Lung (tissue), 11 donors: ENCODE measurements at regions not wholly inside any gene's neighbourhood (a gene's known extent, or its start where the extent isn't known, plus 50 kb on each side); places are given as distances from the start of the nearest gene placed in this dataset.
A peak's percentile ranks its signal among the peaks of the same experiment; 100 is the strongest.
"Not testable (repeated sequence)": the region's sequence is repeated elsewhere in the genome, so short reads cannot be mapped to it uniquely, and the experiment has no call there.

Experiments used
- ATAC-seq: fragments of 200-7000 bp; cut with Tn5 transposase; one replicate; pipeline ENCODE4 v1.9.1; 2020; ENCODE audit warnings: moderate number of reproducible peaks; ENCODE audit not compliant: insufficient read depth, low FRiP score
- DNase-seq, 3 donors: peaks; one replicate each; pipeline ENCODE4 v3.0.0-alpha.2; 2013 to 2017
- H3K27ac ChIP-seq, 2 donors: one replicate each; pipeline ENCODE4 v1.5.1; 2013; ENCODE audit warnings: mild to moderate bottlenecking in 2 of 2, moderate library complexity in 2 of 2, control low read depth in 1 of 2, inconsistent platforms in 1 of 2, low read depth in 1 of 2, low read length in 1 of 2
- H3K27me3 ChIP-seq, 3 donors: one replicate each; pipeline ENCODE4 v1.5.1; 2013; ENCODE audit warnings: low read length in 2 of 3; ENCODE audit not compliant: control insufficient read depth in 3 of 3, insufficient read depth in 3 of 3
- H3K36me3 ChIP-seq, 4 donors: one replicate each; pipeline ENCODE4 v1.5.1; 2013; ENCODE audit warnings: low read length in 4 of 4, mild to moderate bottlenecking in 1 of 4, moderate library complexity in 1 of 4; ENCODE audit not compliant: control insufficient read depth in 4 of 4, insufficient read depth in 4 of 4
- H3K4me1 ChIP-seq, 5 donors: one replicate each; pipeline ENCODE4 v1.5.1; 2013; ENCODE audit warnings: low read length in 5 of 5, mild to moderate bottlenecking in 2 of 5, moderate library complexity in 1 of 5; ENCODE audit not compliant: control insufficient read depth in 5 of 5, insufficient read depth in 5 of 5
- H3K4me3 ChIP-seq: one replicate; pipeline ENCODE4 v1.5.1; 2013; ENCODE audit warnings: mild to moderate bottlenecking, control low read depth, moderate library complexity
- H3K9ac ChIP-seq, 2 donors: one replicate each; pipeline ENCODE4 v1.5.1; 2013; ENCODE audit warnings: low read length in 2 of 2, control low read depth in 1 of 2; ENCODE audit not compliant: insufficient read depth in 1 of 2
- H3K9me3 ChIP-seq, 4 donors: one replicate each; pipeline ENCODE4 v1.5.1; 2013; ENCODE audit warnings: low read length in 3 of 4, mild to moderate bottlenecking in 1 of 4, moderate library complexity in 1 of 4; ENCODE audit not compliant: control insufficient read depth in 4 of 4, insufficient read depth in 3 of 4
- WGBS, 2 donors: extraction: QIAGEN DNeasy Blood & Tissue Kit; methylation state at CpG; one replicate each; pipeline ENCODE4 v1.1.7; 2013; 5-methylcytosine and 5-hydroxymethylcytosine counted together
- TF ChIP-seq, protein P1 (sequence below): IDR thresholded peaks from 2 replicates; pipeline ENCODE4 v1.5.1; 2012; ENCODE audit warnings: mild to moderate bottlenecking; ENCODE audit errors: control extremely low read depth, extremely low read depth
- donor health status: control.
- donor health status: control.
- donor health status: Bipolar disorder and iron deficiency.
- donor health status: healthy.
- donor health status: DM: yes; HTN: yes; CAD: no.

DNA sequence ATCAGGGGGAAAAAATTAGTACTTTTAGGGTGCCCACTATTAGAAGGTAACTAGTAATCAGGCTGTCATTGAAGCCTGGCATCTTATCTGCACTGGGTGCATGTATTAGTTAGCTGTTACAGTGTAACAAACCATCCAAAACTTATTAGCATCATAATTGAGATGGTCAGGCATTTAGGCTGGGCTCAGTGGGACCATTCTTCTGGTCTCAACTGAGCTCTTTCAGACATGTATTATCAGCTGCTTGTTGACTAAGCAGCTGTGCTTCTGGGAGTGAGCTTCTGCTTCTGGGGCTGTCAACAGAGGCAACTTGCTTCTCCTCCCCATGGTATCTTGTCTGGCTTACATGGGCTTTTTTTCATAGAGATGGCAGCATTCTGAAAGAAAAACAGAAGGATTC is 154.0 kb upstream of the ZNF92 start:
- TF ChIP-seq, protein P1, sequence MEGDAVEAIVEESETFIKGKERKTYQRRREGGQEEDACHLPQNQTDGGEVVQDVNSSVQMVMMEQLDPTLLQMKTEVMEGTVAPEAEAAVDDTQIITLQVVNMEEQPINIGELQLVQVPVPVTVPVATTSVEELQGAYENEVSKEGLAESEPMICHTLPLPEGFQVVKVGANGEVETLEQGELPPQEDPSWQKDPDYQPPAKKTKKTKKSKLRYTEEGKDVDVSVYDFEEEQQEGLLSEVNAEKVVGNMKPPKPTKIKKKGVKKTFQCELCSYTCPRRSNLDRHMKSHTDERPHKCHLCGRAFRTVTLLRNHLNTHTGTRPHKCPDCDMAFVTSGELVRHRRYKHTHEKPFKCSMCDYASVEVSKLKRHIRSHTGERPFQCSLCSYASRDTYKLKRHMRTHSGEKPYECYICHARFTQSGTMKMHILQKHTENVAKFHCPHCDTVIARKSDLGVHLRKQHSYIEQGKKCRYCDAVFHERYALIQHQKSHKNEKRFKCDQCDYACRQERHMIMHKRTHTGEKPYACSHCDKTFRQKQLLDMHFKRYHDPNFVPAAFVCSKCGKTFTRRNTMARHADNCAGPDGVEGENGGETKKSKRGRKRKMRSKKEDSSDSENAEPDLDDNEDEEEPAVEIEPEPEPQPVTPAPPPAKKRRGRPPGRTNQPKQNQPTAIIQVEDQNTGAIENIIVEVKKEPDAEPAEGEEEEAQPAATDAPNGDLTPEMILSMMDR: no peak
- Histone ChIP-seq H3K9ac (no peak overlapping the region), H3K4me3 (no peak overlapping the region), H3K4me1 (no peaks in the 10 kb centered on the region), H3K9me3 (no peaks in the 10 kb centered on the region), H3K27ac (no peak overlapping the region), H3K36me3 (no peaks in the 10 kb centered on the region), H3K27me3 (no peaks in the 10 kb centered on the region)
- DNase-seq: no peak
- ATAC-seq: no peak

DNA sequence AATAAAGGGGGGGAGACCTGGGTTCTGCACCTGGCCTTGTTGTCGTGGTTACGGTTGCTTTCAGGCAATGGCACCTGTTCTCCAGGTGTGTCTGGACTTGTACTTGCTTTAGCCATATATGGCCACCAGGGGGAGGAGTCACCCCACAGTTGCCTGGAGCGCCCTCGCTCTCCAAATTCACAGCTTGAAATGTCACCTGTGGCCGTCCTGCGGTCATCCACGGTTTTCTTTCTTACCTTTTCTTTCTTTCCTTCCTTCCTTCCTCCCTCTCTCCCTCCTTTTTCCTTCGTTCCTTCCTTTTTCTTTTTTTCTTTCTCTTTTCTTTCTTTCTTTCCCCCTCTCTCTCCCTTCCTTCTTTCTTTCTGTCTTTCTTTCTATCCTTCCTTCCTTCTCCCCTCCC is 157.2 kb upstream of the ZNF92 start:
- Histone ChIP-seq H3K27me3 (no peaks in the 10 kb centered on the region), H3K4me3 (no peak overlapping the region), H3K4me1 (no peaks in the 10 kb centered on the region), H3K9me3 (no peaks in the 10 kb centered on the region), H3K9ac (no peak overlapping the region), H3K27ac (no peak overlapping the region), H3K36me3 (no peaks in the 10 kb centered on the region)
- DNase-seq: peak; percentile 32 to 72 (median 61)
- 11 to 16% methylated on average over 8 of the region's 8 CpGs for WGBS, 2 donors
- peak; percentile 66 for ATAC-seq
- TF ChIP-seq, protein P1: peak; percentile 51

DNA sequence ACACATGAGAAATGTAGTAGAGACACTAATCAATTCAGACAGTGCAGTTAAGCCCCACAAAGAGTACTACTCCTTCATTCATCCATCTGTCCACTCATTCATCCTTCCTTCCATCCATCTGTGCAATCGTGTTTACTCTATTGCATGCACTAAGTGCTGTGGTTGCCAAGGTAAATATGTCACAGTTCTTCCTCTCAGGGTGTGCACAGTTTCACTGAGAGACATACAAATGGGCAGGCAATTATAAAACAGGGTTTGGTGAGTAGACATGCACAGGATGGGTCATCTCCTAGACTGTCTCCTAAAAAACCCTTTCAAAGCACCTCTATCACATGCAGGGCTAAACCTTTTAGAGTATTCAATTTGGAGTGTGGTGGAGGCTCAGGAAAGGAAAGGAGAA is 160.4 kb upstream of the ZNF92 start:
- not testable (repeated sequence) for ATAC-seq
- WGBS, 2 donors: 39 to 58% methylated on average over 1 of the region's 1 CpG

GRCh38 chr7:65199221-65199620 is 174.4 kb upstream of the ZNF92 start:
- not testable (repeated sequence) for H3K36me3 ChIP-seq, H3K27me3 ChIP-seq, ATAC-seq, H3K4me1 ChIP-seq, H3K27ac ChIP-seq, DNase-seq, H3K9me3 ChIP-seq, H3K9ac ChIP-seq, H3K4me3 ChIP-seq
- no CpG with 5 or more reads among the region's 1 CpG for WGBS, 2 donors

More for the DNA sequence above, 160.4 kb upstream of the ZNF92 start:
- not testable (repeated sequence) for H3K4me1 ChIP-seq, H3K27me3 ChIP-seq, H3K9ac ChIP-seq, DNase-seq, H3K4me3 ChIP-seq, H3K36me3 ChIP-seq, H3K9me3 ChIP-seq, H3K27ac ChIP-seq

GRCh38 chr7:65193334-65194058 is 180.2 kb upstream of the ZNF92 start:
- not testable (repeated sequence) for ATAC-seq, H3K27me3 ChIP-seq

GRCh38 chr7:65177041-65177440 is 170.6 kb upstream of the ERV3-1 start:
- H3K27ac ChIP-seq, H3K27me3 ChIP-seq, H3K9me3 ChIP-seq, H3K36me3 ChIP-seq, H3K4me3 ChIP-seq, H3K4me1 ChIP-seq, ATAC-seq, DNase-seq, H3K9ac ChIP-seq: not testable (repeated sequence)
- WGBS, 2 donors: 63 to 73% methylated on average over 5 of the region's 5 CpGs

More at GRCh38 chr7:65193334-65194058, 180.2 kb upstream of the ZNF92 start:
- not testable (repeated sequence) for H3K27ac ChIP-seq, H3K9me3 ChIP-seq, H3K4me3 ChIP-seq, H3K36me3 ChIP-seq, H3K9ac ChIP-seq, H3K4me1 ChIP-seq
- 55 to 62% methylated on average over 3 to 4 of the region's 8 CpGs for WGBS, 2 donors
- DNase-seq: peak in 2 of 3 donors; percentile 2 to 12

DNA sequence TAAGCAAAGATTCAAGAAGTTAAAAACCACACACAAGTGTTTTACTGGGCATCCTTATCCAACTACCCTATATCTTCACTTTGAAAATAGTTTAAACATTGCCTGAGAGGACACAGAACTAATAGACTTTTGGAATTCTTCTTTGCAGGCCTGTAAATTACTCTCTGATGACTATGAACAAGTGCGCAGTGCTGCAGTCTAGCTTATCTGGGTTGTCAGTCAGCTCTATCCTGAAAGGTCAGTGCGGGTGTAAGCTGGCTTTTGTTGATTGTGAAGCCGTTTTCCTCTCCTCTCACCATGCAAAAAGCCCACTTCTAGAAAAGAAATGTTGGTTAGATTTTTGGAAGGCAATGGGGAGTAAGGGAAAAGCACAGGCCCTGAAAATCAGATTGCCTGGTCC is 143.6 kb upstream of the ERV3-1 start:
- H3K36me3 ChIP-seq, H3K9ac ChIP-seq, H3K4me3 ChIP-seq, H3K27ac ChIP-seq, H3K9me3 ChIP-seq, DNase-seq, H3K27me3 ChIP-seq, H3K4me1 ChIP-seq, ATAC-seq: not testable (repeated sequence)
- WGBS, 2 donors: no CpG with 5 or more reads among the region's 3 CpGs
